ENCODE measurements at regions not wholly inside any gene's neighbourhood (a gene's known extent, or its start where the extent isn't known, plus 50 kb on each side); places are given as distances from the start of the nearest gene placed in this dataset.

DNA sequence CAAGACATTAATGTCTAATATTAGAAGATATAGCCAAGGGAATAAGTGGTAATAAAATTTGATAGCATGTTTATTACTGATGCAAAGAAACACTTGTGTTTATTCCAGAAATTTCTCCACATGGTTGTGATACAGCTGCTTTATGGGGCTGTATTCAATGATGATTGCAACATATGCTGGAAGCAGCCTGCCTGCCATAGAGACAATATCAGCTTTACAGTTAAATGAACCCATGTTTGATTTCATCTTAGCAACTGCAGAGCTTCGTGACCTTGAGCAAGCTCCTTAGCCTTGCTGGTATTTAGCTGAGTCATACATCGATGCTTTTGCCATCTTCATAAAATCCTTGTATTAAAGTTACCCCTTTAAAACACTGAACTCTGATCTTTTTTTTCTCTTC, 168.1 kb upstream of the STAC start:
- TF ChIP-seq, protein P1, sequence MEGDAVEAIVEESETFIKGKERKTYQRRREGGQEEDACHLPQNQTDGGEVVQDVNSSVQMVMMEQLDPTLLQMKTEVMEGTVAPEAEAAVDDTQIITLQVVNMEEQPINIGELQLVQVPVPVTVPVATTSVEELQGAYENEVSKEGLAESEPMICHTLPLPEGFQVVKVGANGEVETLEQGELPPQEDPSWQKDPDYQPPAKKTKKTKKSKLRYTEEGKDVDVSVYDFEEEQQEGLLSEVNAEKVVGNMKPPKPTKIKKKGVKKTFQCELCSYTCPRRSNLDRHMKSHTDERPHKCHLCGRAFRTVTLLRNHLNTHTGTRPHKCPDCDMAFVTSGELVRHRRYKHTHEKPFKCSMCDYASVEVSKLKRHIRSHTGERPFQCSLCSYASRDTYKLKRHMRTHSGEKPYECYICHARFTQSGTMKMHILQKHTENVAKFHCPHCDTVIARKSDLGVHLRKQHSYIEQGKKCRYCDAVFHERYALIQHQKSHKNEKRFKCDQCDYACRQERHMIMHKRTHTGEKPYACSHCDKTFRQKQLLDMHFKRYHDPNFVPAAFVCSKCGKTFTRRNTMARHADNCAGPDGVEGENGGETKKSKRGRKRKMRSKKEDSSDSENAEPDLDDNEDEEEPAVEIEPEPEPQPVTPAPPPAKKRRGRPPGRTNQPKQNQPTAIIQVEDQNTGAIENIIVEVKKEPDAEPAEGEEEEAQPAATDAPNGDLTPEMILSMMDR (IDR thresholded peaks at IDR 0.05) = no peak
- no peak for TF ChIP-seq POLR2A (IDR thresholded peaks at IDR 0.05)
- Histone ChIP-seq H3K36me3 (no peaks in the 10 kb centered on the region), H3K4me1 (ENCODE audit: insufficient read depth) (no peaks in the 10 kb centered on the region), H3K9me3 (no peaks in the 10 kb centered on the region), H3K27ac (no peak overlapping the region), H3K4me3 (no peak overlapping the region), H3K27me3 (no peaks in the 10 kb centered on the region)
- DNase-seq = no peak
- WGBS, 3 donors = 5 to 9% (median 7%) methylated on average over 2 of the region's 2 CpGs
- intact Hi-C loops (cut with DNase I) = no loop called here

DNA sequence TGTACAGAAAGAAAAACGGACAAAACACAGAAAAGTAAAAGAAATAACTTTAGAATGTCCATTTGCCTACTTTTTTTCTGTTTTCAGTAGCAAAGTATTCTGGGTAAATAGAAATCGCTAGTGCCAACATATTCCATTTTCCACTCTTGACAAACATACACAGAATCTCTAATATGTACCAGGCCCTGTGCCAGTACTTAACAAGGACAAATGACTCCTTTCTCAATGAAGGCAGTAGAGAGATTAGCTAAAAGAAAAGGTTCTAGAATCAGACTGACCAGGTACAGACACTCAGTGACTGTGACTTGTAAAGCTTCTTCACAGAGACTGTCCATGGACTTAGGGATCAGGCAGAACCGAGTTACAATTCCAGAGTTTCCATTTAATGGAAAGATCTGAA, 165.8 kb upstream of the STAC start:
- TF ChIP-seq, protein P1 (IDR thresholded peaks at IDR 0.05) = no peak
- TF ChIP-seq POLR2A (IDR thresholded peaks at IDR 0.05) = no peak
- no peak for TF ChIP-seq EP300 (IDR thresholded peaks at IDR 0.05)
- H3K36me3 ChIP-seq = no peaks in the 10 kb centered on the region
- H3K27ac ChIP-seq = no peak overlapping the region
- H3K4me1 ChIP-seq (ENCODE audit: insufficient read depth) = no peaks in the 10 kb centered on the region
- intact Hi-C loops (cut with DNase I) = no loop called here
- WGBS, 3 donors = 62 to 73% (median 68%) methylated on average over 3 of the region's 3 CpGs
- H3K4me3 ChIP-seq = no peak overlapping the region
- DNase-seq = no peak
- no peaks in the 10 kb centered on the region for H3K27me3 ChIP-seq
- H3K9me3 ChIP-seq = no peaks in the 10 kb centered on the region

DNA sequence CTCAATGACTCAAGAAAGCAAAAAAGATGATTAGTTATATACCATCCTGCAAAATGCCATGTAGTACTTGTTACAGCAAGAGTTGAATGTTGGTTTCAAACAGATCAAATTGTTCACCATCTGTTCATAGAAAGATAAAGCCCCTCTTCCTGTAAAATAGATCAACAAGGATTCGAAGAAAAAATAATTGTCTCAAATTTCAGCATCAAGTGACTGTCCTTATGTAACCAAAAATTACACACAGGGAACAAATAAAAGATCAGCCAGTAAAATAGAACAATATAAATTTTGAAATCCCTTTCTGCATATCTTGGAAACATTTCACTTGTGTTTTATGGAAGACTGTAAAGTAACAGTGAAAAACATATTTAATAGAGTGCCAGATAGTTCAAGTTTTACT, 165.1 kb upstream of the STAC start:
- Histone ChIP-seq H3K27me3 (no peaks in the 10 kb centered on the region), H3K36me3 (no peaks in the 10 kb centered on the region), H3K4me1 (ENCODE audit: insufficient read depth) (no peaks in the 10 kb centered on the region), H3K9me3 (no peaks in the 10 kb centered on the region), H3K4me3 (no peak overlapping the region), H3K27ac (no peak overlapping the region)
- DNase-seq = no peak
- intact Hi-C loops (cut with DNase I) = no loop called here
- WGBS, 3 donors = 13 to 17% (median 16%) methylated on average over 1 of the region's 1 CpG
- TF ChIP-seq, protein P1 (IDR thresholded peaks at IDR 0.05) = no peak
- TF ChIP-seq EP300 (IDR thresholded peaks at IDR 0.05) (no peak), POLR2A (IDR thresholded peaks at IDR 0.05) (no peak)

DNA sequence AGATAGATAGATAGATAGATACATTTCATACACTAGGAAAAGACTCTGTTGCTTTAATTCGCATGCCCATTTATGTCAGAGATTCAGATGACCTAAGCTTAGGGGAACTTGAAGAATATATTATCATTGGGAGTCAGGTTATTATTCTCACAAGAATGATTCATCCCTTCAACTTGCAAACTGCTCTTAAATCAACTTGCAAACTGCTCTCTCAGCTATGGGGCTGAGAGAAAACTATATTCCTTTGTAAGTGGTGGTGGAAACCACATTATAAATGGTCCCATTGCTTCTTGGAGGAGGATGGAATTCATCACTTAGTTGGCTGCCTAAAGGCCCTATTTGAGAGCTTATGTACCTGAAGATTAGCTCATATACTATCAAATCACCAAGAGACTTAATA, 160.9 kb upstream of the STAC start:
- intact Hi-C loops (cut with DNase I) = no loop called here
- 82 to 86% (median 85%) methylated on average over 1 of the region's 1 CpG for WGBS, 3 donors
- H3K4me3 ChIP-seq = no peak overlapping the region
- no peaks in the 10 kb centered on the region for H3K27me3 ChIP-seq
- no peaks in the 10 kb centered on the region for H3K36me3 ChIP-seq
- no peaks in the 10 kb centered on the region for H3K4me1 ChIP-seq (ENCODE audit: insufficient read depth)
- no peaks in the 10 kb centered on the region for H3K9me3 ChIP-seq
- no peak overlapping the region for H3K27ac ChIP-seq
- TF ChIP-seq EP300 (IDR thresholded peaks at IDR 0.05) (no peak), POLR2A (IDR thresholded peaks at IDR 0.05) (no peak)
- TF ChIP-seq, protein P1 (IDR thresholded peaks at IDR 0.05) = no peak
- no peak for DNase-seq

DNA sequence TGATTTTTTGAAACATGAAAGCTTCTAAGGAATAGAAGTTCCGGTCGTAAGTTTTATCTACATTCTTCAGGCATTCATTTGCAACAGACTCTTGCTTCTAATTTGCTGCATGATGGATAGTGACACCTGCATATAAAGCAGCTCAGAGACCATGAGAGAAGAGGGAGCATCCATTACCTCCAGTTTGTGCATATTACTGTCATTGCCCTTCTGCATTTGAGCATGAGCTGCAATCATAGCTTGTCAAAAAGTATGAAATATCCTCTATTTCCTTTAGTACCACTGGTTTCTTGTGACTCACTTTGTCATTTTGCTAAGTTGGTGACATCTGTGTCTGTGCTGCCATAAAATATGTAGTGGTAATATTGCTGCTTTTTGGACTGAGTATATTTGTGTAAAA, 160.1 kb upstream of the STAC start:
- H3K27me3 ChIP-seq = no peaks in the 10 kb centered on the region
- H3K27ac ChIP-seq = no peak overlapping the region
- H3K4me1 ChIP-seq (ENCODE audit: insufficient read depth) = no peaks in the 10 kb centered on the region
- intact Hi-C loops (cut with DNase I) = loop anchor here in 1 of 4 donors (10.0 kb wide), 1 partner anchor 265 kb away; no protein-coding TSS in a partner anchor
- no peaks in the 10 kb centered on the region for H3K36me3 ChIP-seq
- TF ChIP-seq, protein P1 (IDR thresholded peaks at IDR 0.05) = no peak
- no peak for TF ChIP-seq EP300 (IDR thresholded peaks at IDR 0.05)
- no peak for TF ChIP-seq POLR2A (IDR thresholded peaks at IDR 0.05)
- DNase-seq = no peak
- no peaks in the 10 kb centered on the region for H3K9me3 ChIP-seq
- WGBS, 3 donors = 61 to 71% (median 68%) methylated on average over 2 of the region's 2 CpGs
- H3K4me3 ChIP-seq = no peak overlapping the region
